Natural killer cell (primary cell): ENCODE measurements at regions not wholly inside any gene's neighbourhood (a gene's known extent, or its start where the extent isn't known, plus 50 kb on each side); places are given as distances from the start of the nearest gene placed in this dataset.

Experiments used
- ATAC-seq, 3 donors: fragments of 150-1000 bp in 2 of 3; fragments of 200-7000 bp in 1 of 3; cut with Tn5 transposase; 1 replicate in 1 of 3; 2 replicates in 2 of 3; pipeline ENCODE4 v1.10.0; 2021; ENCODE audit warnings: mild to moderate bottlenecking in 2 of 3, moderate library complexity in 2 of 3
- DNase-seq, 2 donors: peaks; one replicate each; pipeline versions ENCODE4 v3.0.0 to v3.0.0-alpha.2; 2013 to 2021; ENCODE audit warnings: mixed read lengths in 1 of 2
- H3K27ac ChIP-seq: one replicate; pipeline ENCODE4 v1.5.1; 2013; ENCODE audit warnings: mild to moderate bottlenecking, low read length
- H3K27me3 ChIP-seq: one replicate; pipeline ENCODE4 v1.6.1; 2013; ENCODE audit warnings: low read length; ENCODE audit not compliant: control insufficient read depth, insufficient read depth
- H3K36me3 ChIP-seq: one replicate; pipeline ENCODE4 v1.6.1; 2013; ENCODE audit warnings: low read length; ENCODE audit not compliant: control insufficient read depth, insufficient read depth
- H3K4me1 ChIP-seq: one replicate; pipeline ENCODE4 v1.6.1; 2013; ENCODE audit warnings: low read length; ENCODE audit not compliant: control insufficient read depth, insufficient read depth
- H3K4me3 ChIP-seq: one replicate; pipeline ENCODE4 v1.5.1; 2013; ENCODE audit warnings: low read length
- H3K9me3 ChIP-seq: one replicate; pipeline ENCODE4 v1.6.1; 2013; ENCODE audit warnings: low read length; ENCODE audit not compliant: control insufficient read depth, insufficient read depth
- H3K27ac Mint-ChIP-seq, 2 donors: one replicate each; pipeline ENCODE4 v1.8.0; 2022; ENCODE audit warnings: mild to moderate bottlenecking in 2 of 2, mixed read lengths in 2 of 2, moderate library complexity in 1 of 2
- H3K27me3 Mint-ChIP-seq, 2 donors: one replicate each; pipeline ENCODE4 v1.8.0; 2022; ENCODE audit warnings: low read depth in 2 of 2, mixed read lengths in 2 of 2
- H3K36me3 Mint-ChIP-seq: one replicate; pipeline ENCODE4 v1.8.0; 2022; ENCODE audit warnings: mixed read lengths
- H3K4me1 Mint-ChIP-seq, 2 donors: one replicate each; pipeline ENCODE4 v1.8.0; 2022; ENCODE audit warnings: mixed read lengths in 2 of 2
- H3K4me3 Mint-ChIP-seq: one replicate; pipeline ENCODE4 v1.8.0; 2022; ENCODE audit warnings: mild to moderate bottlenecking, moderate library complexity, mixed read lengths
- H3K9me3 Mint-ChIP-seq, 2 donors: one replicate each; pipeline ENCODE4 v1.8.0; 2022; ENCODE audit warnings: mixed read lengths in 2 of 2
- CTCF ChIP-seq: fragments of 200-600 bp; IDR thresholded peaks from one replicate; pipeline ENCODE4 v1.8.0; 2022; ENCODE audit warnings: antibody characterized with exemption
- WGBS: methylation state at CpG from one replicate; pipeline ENCODE4 v1.1.7; 2013; ENCODE audit warnings: missing lambda C conversion rate; ENCODE audit not compliant: insufficient coverage; 5-methylcytosine and 5-hydroxymethylcytosine counted together
- intact Hi-C: fragments of 100-400 bp; cut with micrococcal nuclease; formaldehyde crosslinking; loops from one replicate; pipeline ENCODE4 v1.14.2; 2022

- no peak for TF ChIP-seq CTCF
- no peaks in the 10 kb centered on the region for H3K9me3 Mint-ChIP-seq
- Histone ChIP-seq H3K4me3 (no peak overlapping the region), H3K27me3 (peaks cover 2% of the 10 kb centered on the region), H3K4me1 (no peaks in the 10 kb centered on the region), H3K36me3 (no peaks in the 10 kb centered on the region), H3K27ac (no peak overlapping the region), H3K9me3 (no peaks in the 10 kb centered on the region)
- no peaks in the 10 kb centered on the region for H3K4me1 Mint-ChIP-seq
- WGBS, result 71% methylated on average over 3 of the region's 3 CpGs
- peaks cover 8 to 10% of the 10 kb centered on the region in 2 donors for H3K27me3 Mint-ChIP-seq
- intact Hi-C loops, result no loop called here
- ATAC-seq, result no peak
- DNase-seq, result no peak
- H3K4me3 Mint-ChIP-seq, result no peak overlapping the region
- H3K27ac Mint-ChIP-seq, result no peak overlapping the region
- H3K36me3 Mint-ChIP-seq, result no peaks in the 10 kb centered on the region
Observed at GRCh38 chr2:102886216-102886893, 124.5 kb downstream of the TMEM182 start.

GRCh38 chr2:102888514-102888913, 126.7 kb downstream of the TMEM182 start:
- WGBS, result 86% methylated on average over 3 of the region's 4 CpGs
- H3K27me3 ChIP-seq, result peaks cover 2% of the 10 kb centered on the region
- intact Hi-C loops, result no loop called here
- TF ChIP-seq CTCF, result no peak
- Mint-ChIP-seq H3K4me1 (no peaks in the 10 kb centered on the region), H3K27me3 (peaks cover 6 to 15% of the 10 kb centered on the region in 2 donors), H3K27ac (no peak overlapping the region), H3K36me3 (no peaks in the 10 kb centered on the region), H3K4me3 (no peak overlapping the region), H3K9me3 (no peaks in the 10 kb centered on the region)
- DNase-seq (no peak), ATAC-seq (no peak)
- H3K4me3 ChIP-seq, result no peak overlapping the region
- H3K9me3 ChIP-seq, result no peaks in the 10 kb centered on the region
- H3K36me3 ChIP-seq, result no peaks in the 10 kb centered on the region
- H3K4me1 ChIP-seq, result no peaks in the 10 kb centered on the region
- H3K27ac ChIP-seq, result no peak overlapping the region

GRCh38 chr2:102891296-102891695, 129.5 kb downstream of the TMEM182 start:
- H3K36me3 ChIP-seq, result no peaks in the 10 kb centered on the region
- no peak overlapping the region for H3K4me3 ChIP-seq
- no peak overlapping the region for H3K27ac ChIP-seq
- ATAC-seq (no peak), DNase-seq (no peak)
- Mint-ChIP-seq H3K27me3 (peaks cover 6 to 15% of the 10 kb centered on the region in 2 donors), H3K4me3 (no peak overlapping the region), H3K4me1 (no peaks in the 10 kb centered on the region), H3K9me3 (peaks cover 0 to 2% of the 10 kb centered on the region in 2 donors), H3K36me3 (no peaks in the 10 kb centered on the region), H3K27ac (no peak overlapping the region)
- 10% methylated on average over 5 of the region's 6 CpGs for WGBS
- H3K27me3 ChIP-seq, result peaks cover 2% of the 10 kb centered on the region
- intact Hi-C loops, result no loop called here
- H3K4me1 ChIP-seq, result no peaks in the 10 kb centered on the region
- no peaks in the 10 kb centered on the region for H3K9me3 ChIP-seq
- no peak for TF ChIP-seq CTCF
